BJ (cell line): ENCODE measurements at regions not wholly inside any gene's neighbourhood (a gene's known extent, or its start where the extent isn't known, plus 50 kb on each side); places are given as distances from the start of the nearest gene placed in this dataset.

Experiments used
- CTCF ChIA-PET: fragments of 350-600 bp; formaldehyde crosslinking; extraction: SDS; loops from one replicate; lab custom pipeline; 2021; ENCODE audit warnings: antibody characterized with exemption, inconsistent platforms; lab: Yijun Ruan, JAX
- POLR2A ChIA-PET: fragments of 300-600 bp; sonication (Branson Sonifier 250); formaldehyde crosslinking; extraction: SDS; loops from one replicate; lab custom pipeline; 2021; ENCODE audit warnings: antibody characterized with exemption; lab: Charles Lee
- DNase-seq: peaks from one replicate; pipeline ENCODE4 v3.0.0-alpha.2; 2011; ENCODE audit warnings: low read depth
- H3K27me3 ChIP-seq: 2 replicates; pipeline ENCODE4 v1.6.0; 2011; ENCODE audit warnings: low read length; ENCODE audit not compliant: control insufficient read depth, insufficient read depth
- H3K36me3 ChIP-seq: 2 replicates; pipeline ENCODE4 v1.5.1; 2011; ENCODE audit warnings: low read length; ENCODE audit not compliant: control insufficient read depth, insufficient read depth
- H3K4me3 ChIP-seq: 2 replicates; pipeline ENCODE4 v1.5.1; 2011; ENCODE audit warnings: low read depth, mild to moderate bottlenecking, control low read depth, low read length
- CTCF ChIP-seq: IDR thresholded peaks from 2 replicates; pipeline ENCODE4 v1.5.1; 2011; ENCODE audit warnings: low read depth, mild to moderate bottlenecking, control low read depth, inconsistent platforms, low read length, moderate library complexity; ENCODE audit not compliant: insufficient read depth

GRCh38 chr7:128190051-128190647 is 50.9 kb upstream of the LEP start:
- no peak for DNase-seq
- POLR2A ChIA-PET, result no interaction called here
- H3K4me3 ChIP-seq, result no peak overlapping the region
- no peaks in the 10 kb centered on the region for H3K36me3 ChIP-seq
- TF ChIP-seq CTCF, result no peak
- CTCF ChIA-PET, result no interaction called here
- H3K27me3 ChIP-seq, result peaks cover 24% of the 10 kb centered on the region

DNA sequence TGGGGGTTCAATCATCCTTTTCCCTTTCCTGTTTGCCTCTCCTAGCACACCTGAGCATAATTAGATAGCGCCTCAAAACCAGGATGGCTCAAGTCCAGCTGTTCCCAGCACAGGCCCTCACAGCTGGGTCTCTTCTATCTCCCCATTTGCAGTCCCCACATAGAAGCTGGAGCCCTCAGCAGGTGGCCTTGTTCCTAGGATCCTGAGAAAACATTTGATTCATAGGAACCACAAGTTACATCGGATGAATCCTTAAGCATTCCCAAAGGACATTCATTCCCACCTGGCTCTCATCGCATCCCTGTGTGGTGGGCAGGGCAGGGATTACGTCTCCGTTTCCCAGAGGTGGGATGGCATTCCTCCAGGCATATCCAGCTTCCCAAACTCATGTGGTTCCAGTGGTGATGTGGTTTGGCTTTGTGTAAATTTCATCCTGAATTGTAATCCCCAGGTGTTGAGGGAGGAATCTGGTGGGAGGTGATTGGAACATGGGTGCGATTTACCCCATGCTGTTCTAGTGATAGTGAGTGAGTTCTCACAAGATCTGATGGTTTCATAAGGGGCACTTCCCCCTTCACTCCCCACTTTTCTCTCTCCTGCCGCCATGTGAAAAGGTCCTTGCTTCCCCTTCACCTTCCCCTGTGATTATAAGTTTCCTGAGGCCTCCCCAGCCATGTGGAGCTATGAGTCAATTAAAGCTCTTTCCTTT is 49.8 kb upstream of the LEP start:
- ChIA-PET CTCF (interaction anchor here (0.9 to 2.1 kb wide), 3 partner anchors 10 to 55 kb away, joined by 3 to 7 read pairs (median 5); no protein-coding TSS in a partner anchor), POLR2A (no interaction called here)
- H3K36me3 ChIP-seq, result no peaks in the 10 kb centered on the region
- peaks cover 21% of the 10 kb centered on the region for H3K27me3 ChIP-seq
- DNase-seq, result no peak
- no peak for TF ChIP-seq CTCF
- H3K4me3 ChIP-seq, result no peak overlapping the region
